ENCODE measurements at regions not wholly inside any gene's neighbourhood (a gene's known extent, or its start where the extent isn't known, plus 50 kb on each side); places are given as distances from the start of the nearest gene placed in this dataset.

DNA sequence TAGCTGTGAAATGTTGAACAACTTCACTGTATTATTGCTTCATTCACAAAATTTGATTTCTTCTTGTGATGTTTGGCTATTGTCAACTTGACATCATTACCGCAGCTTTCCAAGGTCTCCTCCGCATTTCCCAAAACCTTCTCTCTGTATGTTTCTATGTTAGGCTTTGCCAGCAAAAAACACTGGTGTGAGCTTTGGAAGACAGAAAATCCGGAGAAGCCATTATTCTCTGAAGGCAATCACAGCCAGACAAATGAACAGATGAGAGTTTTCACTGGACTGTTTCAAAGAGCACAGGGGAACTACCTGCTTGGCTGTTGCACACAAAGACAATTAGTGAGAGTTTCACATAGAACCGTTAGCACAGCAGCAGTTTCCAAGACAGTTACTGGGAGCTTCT, 609.6 kb downstream of the BRINP3 start:
- no peak for DNase-seq (ENCODE audit: low read depth)

GRCh38 chr1:189874715-189875435, 602.8 kb downstream of the BRINP3 start:
- no peak for DNase-seq (ENCODE audit: low read depth)

GRCh38 chr1:189880135-189880534, 597.5 kb downstream of the BRINP3 start:
- DNase-seq (ENCODE audit: low read depth): no peak

- DNase-seq (ENCODE audit: low read depth): no peak
Observed at GRCh38 chr1:189899686-189900425, 577.8 kb downstream of the BRINP3 start.

- DNase-seq (ENCODE audit: low read depth): no peak
Observed at GRCh38 chr1:189904509-189904908, 573.2 kb downstream of the BRINP3 start.

GRCh38 chr1:189908113-189908512, 569.6 kb downstream of the BRINP3 start:
- DNase-seq (ENCODE audit: low read depth): no peak

- no peak for DNase-seq (ENCODE audit: low read depth)
Observed at GRCh38 chr1:189921613-189922012, 556.1 kb downstream of the BRINP3 start.

DNA sequence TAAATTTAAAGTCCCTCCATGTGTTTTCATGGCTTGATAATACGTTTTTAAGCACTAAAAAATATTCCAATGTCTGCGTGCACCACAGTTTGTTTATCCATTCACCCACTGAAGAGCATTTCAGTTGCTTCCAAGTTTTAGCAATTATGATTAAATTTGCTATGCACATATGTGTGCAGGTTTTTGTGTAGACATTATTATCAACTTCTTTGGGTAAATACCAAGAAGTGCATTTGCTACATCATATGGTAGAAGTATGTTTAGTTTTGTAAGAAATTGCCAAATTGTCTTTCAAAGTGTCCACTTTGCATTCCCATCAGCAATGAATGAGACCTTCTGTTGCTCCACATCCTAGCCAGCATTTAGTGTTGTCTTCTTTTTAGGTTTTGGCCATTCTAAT, 550.0 kb downstream of the BRINP3 start:
- DNase-seq (ENCODE audit: low read depth): no peak

DNA sequence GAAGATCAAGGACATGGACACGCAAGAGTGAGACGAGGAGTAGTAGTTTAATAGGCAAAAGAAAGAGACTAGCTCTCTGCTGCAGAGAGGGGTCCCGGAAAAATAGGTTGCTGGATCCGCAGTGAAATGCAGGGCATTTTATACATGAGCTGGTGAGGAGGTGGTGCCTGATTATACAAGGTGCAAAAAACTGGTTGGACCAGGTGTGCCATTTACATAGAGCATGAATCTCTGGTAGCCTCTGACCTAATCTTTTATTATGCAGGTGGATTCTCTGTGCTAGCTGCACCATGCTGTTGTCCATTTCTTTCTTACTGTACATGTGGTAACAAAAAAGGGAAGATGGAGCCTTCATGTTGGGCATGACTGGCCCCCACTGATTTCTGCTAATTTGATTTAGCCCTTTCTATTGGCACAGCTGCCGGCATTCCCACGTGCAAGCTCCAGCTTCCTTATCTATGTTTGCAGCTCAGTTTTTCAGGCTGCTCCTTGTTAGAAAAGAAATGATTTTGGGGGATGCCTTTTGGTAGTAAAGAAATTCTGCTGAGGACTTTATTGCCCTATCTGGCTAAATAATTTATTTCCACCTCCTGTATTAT, 548.1 kb downstream of the BRINP3 start:
- DNase-seq (ENCODE audit: low read depth): no peak

DNA sequence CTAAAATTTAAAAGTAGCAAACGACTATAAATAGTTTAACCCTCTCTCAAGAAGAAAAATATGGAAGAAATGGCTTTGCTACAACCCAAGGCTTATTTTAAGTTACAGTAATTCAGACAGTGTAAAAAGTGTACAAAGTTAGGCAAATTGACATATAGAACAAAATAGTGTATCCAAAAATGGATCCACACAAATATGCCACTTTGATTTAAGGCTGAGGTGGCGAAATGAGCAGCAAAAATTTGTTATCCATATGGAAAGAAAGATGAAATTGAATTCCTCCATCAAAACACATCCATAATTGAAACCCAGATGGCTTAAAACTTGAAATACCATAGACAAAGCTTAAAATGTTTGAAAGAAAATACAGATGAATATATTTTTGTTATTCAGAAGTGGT, 540.8 kb downstream of the BRINP3 start:
- no peak for DNase-seq (ENCODE audit: low read depth)

- peak; percentile 40 for DNase-seq (ENCODE audit: low read depth)
Observed at GRCh38 chr1:189939967-189940366, 537.7 kb downstream of the BRINP3 start.

DNA sequence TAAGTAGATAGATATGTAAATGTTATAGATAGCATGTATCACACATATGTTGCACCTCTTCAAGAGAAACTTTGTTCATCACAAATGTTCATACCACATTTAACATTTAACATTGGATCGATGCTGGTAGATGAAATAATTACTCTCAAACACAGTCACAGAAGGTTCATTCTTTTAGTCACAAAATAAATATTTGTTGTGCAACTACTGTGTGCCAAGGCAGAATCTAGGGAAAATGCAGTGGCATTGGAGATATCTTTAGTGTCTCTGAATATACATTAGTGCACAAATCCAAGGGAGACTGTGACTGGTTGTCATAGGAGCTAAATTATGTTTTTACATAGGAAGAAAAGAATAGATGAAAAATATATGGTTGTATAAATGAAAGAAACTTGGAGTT, 535.7 kb downstream of the BRINP3 start:
- no peak for DNase-seq (ENCODE audit: low read depth)

DNA sequence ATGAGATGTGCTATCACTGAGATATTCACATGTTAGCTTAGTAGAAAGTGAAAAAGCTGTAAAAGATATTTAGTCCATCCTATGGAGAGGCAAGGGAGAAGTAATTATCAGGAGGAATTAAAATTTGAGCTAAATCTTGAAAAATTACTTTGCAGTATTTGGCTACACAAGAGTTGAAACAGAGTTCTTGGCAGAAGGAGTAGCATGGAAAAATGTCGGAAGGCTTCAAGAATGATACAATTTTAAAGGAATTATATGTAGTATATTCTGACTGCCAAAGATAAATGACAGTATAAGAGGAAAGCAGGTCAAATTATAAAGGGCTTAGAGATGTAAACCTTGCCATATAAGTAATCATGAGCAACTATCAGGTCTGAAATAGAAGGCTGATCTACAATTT, 518.9 kb downstream of the BRINP3 start:
- DNase-seq (ENCODE audit: low read depth): no peak

DNA sequence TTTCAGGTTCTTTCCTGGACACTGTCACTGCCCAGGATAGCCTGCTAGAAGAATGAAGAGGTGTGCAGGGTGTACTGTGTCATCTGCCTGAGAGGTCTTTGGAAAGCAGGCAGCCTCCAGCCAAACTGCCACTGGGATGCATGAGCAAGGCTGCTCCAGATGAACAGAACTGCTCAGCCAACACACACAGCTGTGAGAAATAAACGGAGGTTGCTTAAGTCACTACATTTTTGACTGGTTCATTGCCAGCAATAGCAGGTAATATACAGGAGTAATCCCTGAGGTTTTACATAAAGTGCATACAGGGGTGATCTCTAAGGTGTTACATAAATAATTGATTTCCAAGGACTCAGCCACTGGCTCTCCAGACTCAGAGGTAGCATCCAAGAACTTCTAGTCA, 516.9 kb downstream of the BRINP3 start:
- no peak for DNase-seq (ENCODE audit: low read depth)

DNA sequence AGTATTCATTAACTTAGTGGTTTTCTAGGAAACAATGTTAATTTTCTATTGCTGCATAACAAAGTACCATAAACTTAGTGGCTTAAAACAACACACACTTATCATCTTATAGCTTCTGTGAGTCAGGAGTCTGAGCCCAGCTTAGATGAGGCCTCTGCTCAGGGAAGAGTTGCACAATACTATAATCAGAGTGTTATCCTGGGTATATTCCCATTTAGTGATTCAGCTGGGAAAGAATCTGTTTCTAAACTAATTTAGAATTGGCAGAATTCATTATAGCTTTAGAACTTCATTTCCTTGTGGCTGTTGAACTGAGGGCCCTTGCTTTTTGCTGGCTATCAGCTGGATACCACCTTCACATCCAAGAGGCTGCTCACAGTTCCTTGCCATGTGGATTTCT, 515.5 kb downstream of the BRINP3 start:
- DNase-seq (ENCODE audit: low read depth): peak; percentile 58

DNA sequence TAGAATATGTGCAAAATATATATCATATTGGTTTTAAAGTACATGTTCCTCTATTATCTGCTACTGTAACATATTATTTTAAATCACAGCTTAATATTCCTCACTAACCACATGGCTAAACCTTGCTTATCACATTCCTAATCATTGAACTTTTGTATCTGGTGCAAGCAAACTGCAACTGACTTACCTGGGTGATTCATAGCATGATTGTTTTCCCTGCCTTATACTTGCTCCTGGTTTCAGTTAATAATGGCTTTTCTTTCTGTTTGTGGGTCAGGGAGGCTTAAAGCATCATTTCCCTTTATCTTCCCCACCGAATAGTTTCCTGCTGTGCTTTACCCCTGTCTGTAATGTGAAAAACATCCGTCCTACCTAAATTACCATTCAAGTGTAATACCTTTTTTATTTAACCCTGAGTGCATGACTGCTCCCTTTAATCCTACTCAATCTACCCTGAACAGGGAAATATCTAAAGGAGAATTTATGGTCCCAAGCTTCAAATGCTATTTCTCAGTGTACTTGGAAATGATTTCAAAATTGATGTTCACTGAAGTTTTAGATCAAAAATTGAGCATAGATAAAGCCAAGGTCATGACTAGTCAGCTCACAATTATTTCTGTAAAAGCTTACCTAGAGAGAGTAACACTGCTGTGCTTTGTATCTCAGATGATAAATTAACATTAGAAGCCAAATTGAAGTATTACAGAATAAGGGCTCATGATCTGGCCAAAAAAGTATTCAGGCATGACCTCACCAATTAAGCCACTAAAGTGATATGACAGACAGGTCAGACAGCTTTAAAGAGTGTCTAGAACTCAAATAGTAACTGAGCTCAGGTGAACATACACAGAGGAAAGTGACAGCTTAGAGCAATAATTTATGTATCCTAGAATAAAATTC, 507.1 kb downstream of the BRINP3 start:
- no peak for DNase-seq (ENCODE audit: low read depth)

- DNase-seq (ENCODE audit: low read depth): no peak
Observed at GRCh38 chr1:189971656-189972055, 506.0 kb downstream of the BRINP3 start.

- DNase-seq (ENCODE audit: low read depth): no peak
Observed at GRCh38 chr1:189977184-189977583, 500.5 kb downstream of the BRINP3 start.

DNA sequence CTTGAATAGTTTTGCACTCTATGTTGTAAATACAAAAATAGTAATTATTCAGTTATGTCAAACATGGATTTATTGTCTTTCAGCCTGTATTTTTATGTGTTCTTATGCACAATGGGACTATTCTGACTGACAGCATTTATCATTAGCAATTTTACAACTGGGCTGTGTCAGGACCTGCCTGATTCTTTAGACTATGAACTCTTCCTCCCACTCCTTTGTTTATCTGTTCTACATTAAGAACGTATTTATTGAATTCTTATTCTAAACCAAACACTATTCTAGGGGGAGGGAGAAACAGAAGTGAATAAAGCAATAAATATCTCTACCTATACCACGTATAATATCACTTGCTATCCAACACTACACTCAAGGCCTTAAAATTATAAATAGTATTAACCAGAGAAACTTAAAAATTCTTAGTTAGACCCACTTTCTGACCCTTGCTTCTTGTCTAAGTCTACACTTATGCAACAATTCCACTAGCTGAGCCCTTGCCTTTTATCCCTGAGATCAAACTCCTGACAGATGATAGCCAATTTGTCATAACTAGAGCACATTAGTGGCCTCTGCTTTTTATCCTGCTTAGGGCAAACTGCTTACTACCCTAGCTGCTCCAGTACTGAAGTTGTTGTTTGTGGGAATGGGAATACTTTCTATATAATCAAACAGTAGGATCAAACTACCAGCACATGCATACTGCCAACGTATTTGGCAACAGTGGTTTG, 494.3 kb downstream of the BRINP3 start:
- DNase-seq (ENCODE audit: low read depth): no peak

DNA sequence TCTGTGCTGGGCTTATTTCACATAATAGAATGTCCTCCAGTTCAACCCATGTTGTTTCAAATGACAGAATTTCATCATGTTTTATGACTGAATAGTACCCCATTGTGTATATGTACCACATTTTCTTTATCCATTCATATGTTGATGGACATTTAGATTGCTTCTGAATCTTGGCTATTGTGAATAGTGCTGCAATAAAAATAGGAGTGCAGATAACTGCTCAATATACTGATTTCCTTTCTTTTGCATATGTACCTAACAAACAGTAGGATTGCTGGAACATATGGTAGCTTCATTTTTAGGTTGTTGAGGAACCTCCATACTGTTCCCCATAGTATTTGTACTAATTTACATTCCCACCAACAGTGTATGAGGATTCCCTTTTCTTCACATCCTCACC, 491.1 kb downstream of the BRINP3 start:
- DNase-seq (ENCODE audit: low read depth): no peak

DNA sequence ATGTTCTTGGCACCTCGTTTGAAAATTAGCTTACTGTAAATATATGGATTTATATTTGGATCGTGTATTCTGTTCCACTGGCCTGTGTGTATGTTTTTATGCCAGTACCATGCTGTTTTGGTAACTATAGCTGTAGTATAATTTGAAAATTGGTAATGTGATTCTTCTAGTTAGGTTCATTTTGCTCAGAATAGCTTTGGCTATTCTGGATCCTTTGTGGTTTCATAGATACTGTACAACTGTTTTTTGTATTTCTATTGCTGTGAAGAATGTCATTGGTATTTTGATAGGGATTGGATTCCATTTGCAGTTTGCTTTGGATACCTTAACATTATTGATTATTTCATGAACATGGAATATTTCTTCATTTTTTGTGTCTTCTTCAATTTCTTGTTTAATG, 490.2 kb downstream of the BRINP3 start:
- no peak for DNase-seq (ENCODE audit: low read depth)

- DNase-seq (ENCODE audit: low read depth): no peak
Observed at GRCh38 chr1:189992856-189993255, 484.8 kb downstream of the BRINP3 start.

All from HS-5 (cell line).